CD4-positive, alpha-beta T cell treated with Interleukin-6 at 100 ng/mL for 8 hours (primary cell): ENCODE measurements at regions not wholly inside any gene's neighbourhood (a gene's known extent, or its start where the extent isn't known, plus 50 kb on each side); places are given as distances from the start of the nearest gene placed in this dataset.
"Not testable (repeated sequence)": the region's sequence is repeated elsewhere in the genome, so short reads cannot be mapped to it uniquely, and the experiment has no call there.

Experiments used
- DNase-seq: peaks from one replicate; pipeline ENCODE4 v3.0.0-alpha.2; 2020; ENCODE audit warnings: mixed read lengths, low spot score

- DNase-seq: no peak
Measured at GRCh38 chr3:181987736-181988135, 276.0 kb downstream of the SOX2 start.

GRCh38 chr3:181998828-181999227 is 287.1 kb downstream of the SOX2 start:
- DNase-seq: no peak

- DNase-seq: no peak
Measured at GRCh38 chr3:181999314-181999713, 287.6 kb downstream of the SOX2 start.

GRCh38 chr3:182000447-182000846 is 288.7 kb downstream of the SOX2 start:
- DNase-seq: no peak

GRCh38 chr3:182005219-182005618 is 293.5 kb downstream of the SOX2 start:
- DNase-seq: no peak

GRCh38 chr3:182005701-182006100 is 294.0 kb downstream of the SOX2 start:
- no peak for DNase-seq

GRCh38 chr3:182006431-182006830 is 294.7 kb downstream of the SOX2 start:
- no peak for DNase-seq

- DNase-seq: no peak
Measured at GRCh38 chr3:182007441-182007840, 295.7 kb downstream of the SOX2 start.

GRCh38 chr3:182018361-182018760 is 306.6 kb downstream of the SOX2 start:
- DNase-seq: no peak

GRCh38 chr3:182019926-182020325 is 308.2 kb downstream of the SOX2 start:
- DNase-seq: no peak

GRCh38 chr3:182023843-182024242 is 312.1 kb downstream of the SOX2 start:
- no peak for DNase-seq

- no peak for DNase-seq
Measured at GRCh38 chr3:182027366-182027765, 315.6 kb downstream of the SOX2 start.

GRCh38 chr3:182028081-182028480 is 316.4 kb downstream of the SOX2 start:
- DNase-seq: no peak

- not testable (repeated sequence) for DNase-seq
Measured at GRCh38 chr3:182034231-182034630, 322.5 kb downstream of the SOX2 start.

GRCh38 chr3:182035324-182035723 is 323.6 kb downstream of the SOX2 start:
- no peak for DNase-seq

- no peak for DNase-seq
Measured at GRCh38 chr3:182036382-182036781, 324.7 kb downstream of the SOX2 start.

- no peak for DNase-seq
Measured at GRCh38 chr3:182041668-182042291, 330.1 kb downstream of the SOX2 start.

GRCh38 chr3:182045736-182046135 is 334.0 kb downstream of the SOX2 start:
- no peak for DNase-seq

- no peak for DNase-seq
Measured at GRCh38 chr3:182046166-182046764, 334.5 kb downstream of the SOX2 start.

GRCh38 chr3:182050932-182051331 is 339.2 kb downstream of the SOX2 start:
- no peak for DNase-seq

GRCh38 chr3:182052332-182052731 is 340.6 kb downstream of the SOX2 start:
- DNase-seq: no peak

- DNase-seq: no peak
Measured at GRCh38 chr3:182052757-182053156, 341.0 kb downstream of the SOX2 start.

GRCh38 chr3:182058488-182058887 is 346.8 kb downstream of the SOX2 start:
- no peak for DNase-seq

GRCh38 chr3:182063742-182064141 is 352.0 kb downstream of the SOX2 start:
- no peak for DNase-seq
